Mesenchymal stem cell (in vitro differentiated cells and primary cell): ENCODE measurements at regions not wholly inside any gene's neighbourhood (a gene's known extent, or its start where the extent isn't known, plus 50 kb on each side); places are given as distances from the start of the nearest gene placed in this dataset.

Experiments
- DNase-seq: peaks from one replicate; pipeline ENCODE4 v3.0.0-alpha.2; 2013
- H2AFZ ChIP-seq: one replicate; pipeline ENCODE4 v1.6.1; 2013; ENCODE audit warnings: low read depth, mild to moderate bottlenecking, control low read depth, inconsistent platforms, low read length, moderate library complexity
- H2AK5ac ChIP-seq: 2 replicates; pipeline ENCODE4 v1.6.1; 2013; ENCODE audit warnings: low read length, moderate library complexity, mild to moderate bottlenecking, inconsistent platforms; ENCODE audit not compliant: severe bottlenecking
- H2BK120ac ChIP-seq: one replicate; pipeline ENCODE4 v1.6.1; 2013; ENCODE audit warnings: low read depth, mild to moderate bottlenecking, inconsistent platforms, low read length, moderate library complexity
- H2BK12ac ChIP-seq, 2 experiments: one replicate each; pipeline ENCODE4 v1.6.1; 2013; ENCODE audit warnings: inconsistent platforms in 2 of 2, low read length in 2 of 2, mild to moderate bottlenecking in 2 of 2, moderate library complexity in 2 of 2, control low read depth in 1 of 2
- H2BK15ac ChIP-seq: one replicate; pipeline ENCODE4 v1.6.1; 2013; ENCODE audit warnings: mild to moderate bottlenecking, low read depth, inconsistent platforms; ENCODE audit not compliant: poor library complexity, severe bottlenecking
- H2BK5ac ChIP-seq: 2 replicates; pipeline ENCODE4 v1.6.1; 2013; ENCODE audit warnings: low read depth, mild to moderate bottlenecking, low read length, control low read depth, inconsistent platforms; ENCODE audit not compliant: poor library complexity, severe bottlenecking
- H3K14ac ChIP-seq, 2 experiments: one replicate each; pipeline ENCODE4 v1.6.1; 2013; ENCODE audit warnings: inconsistent platforms in 2 of 2, low read length in 2 of 2, control low read depth in 1 of 2, mild to moderate bottlenecking in 1 of 2, moderate library complexity in 1 of 2
- H3K18ac ChIP-seq, 2 experiments: one replicate each; pipeline ENCODE4 v1.6.1; 2013; ENCODE audit warnings: inconsistent platforms in 2 of 2, low read length in 2 of 2, control low read depth in 1 of 2, low read depth in 1 of 2, mild to moderate bottlenecking in 1 of 2
- H3K23ac ChIP-seq, 2 experiments: one replicate each; pipeline ENCODE4 v1.6.1; 2013; ENCODE audit warnings: inconsistent platforms in 2 of 2, low read length in 2 of 2, mild to moderate bottlenecking in 2 of 2, moderate library complexity in 2 of 2, control low read depth in 1 of 2
- H3K27ac ChIP-seq: 2 replicates; pipeline ENCODE4 v1.5.1; 2013; ENCODE audit warnings: mild to moderate bottlenecking, moderate library complexity, low read length, control low read depth, inconsistent platforms; ENCODE audit not compliant: poor library complexity, severe bottlenecking
- H3K27me3 ChIP-seq, 2 experiments: 2 replicates each; pipeline versions ENCODE4 v1.6.1 to v1.7.0; 2013; ENCODE audit warnings: low read length in 2 of 2, mild to moderate bottlenecking in 2 of 2, moderate library complexity in 2 of 2, control low read depth in 1 of 2, inconsistent platforms in 1 of 2; ENCODE audit not compliant: control insufficient read depth in 1 of 2, insufficient read depth in 1 of 2
- H3K36me3 ChIP-seq, 2 experiments: 2 replicates each; pipeline versions ENCODE4 v1.6.1 to v1.7.0; 2013; ENCODE audit warnings: low read length in 2 of 2, control low read depth in 1 of 2, inconsistent platforms in 1 of 2, low read depth in 1 of 2, mild to moderate bottlenecking in 1 of 2; ENCODE audit not compliant: insufficient read depth in 2 of 2, control insufficient read depth in 1 of 2
- H3K4ac ChIP-seq, 2 experiments: one replicate each; pipeline ENCODE4 v1.6.1; 2013; ENCODE audit warnings: inconsistent platforms in 2 of 2, low read length in 2 of 2, mild to moderate bottlenecking in 2 of 2, moderate library complexity in 2 of 2, control low read depth in 1 of 2, low read depth in 1 of 2
- H3K4me1 ChIP-seq: 2 replicates; pipeline ENCODE4 v1.6.1; 2013; ENCODE audit warnings: low read depth, low read length, control low read depth; ENCODE audit not compliant: control insufficient read depth, insufficient read depth
- H3K4me2 ChIP-seq: 2 replicates; pipeline ENCODE4 v1.6.1; 2013; ENCODE audit warnings: low read length, mild to moderate bottlenecking, inconsistent platforms; ENCODE audit not compliant: poor library complexity, severe bottlenecking
- H3K4me3 ChIP-seq, 2 experiments: 2 replicates each; pipeline versions ENCODE4 v1.5.1 to v1.7.0; 2013; ENCODE audit warnings: low read length in 2 of 2, mild to moderate bottlenecking in 2 of 2, control low read depth in 1 of 2, low read depth in 1 of 2; ENCODE audit not compliant: insufficient read depth in 1 of 2
- H3K79me1 ChIP-seq: replicated peaks from 2 replicates; pipeline ENCODE4 v1.6.1; 2013; ENCODE audit warnings: mild to moderate bottlenecking, control low read depth, low read length, inconsistent platforms; ENCODE audit not compliant: poor library complexity, severe bottlenecking
- H3K9ac ChIP-seq: 2 replicates; pipeline ENCODE4 v1.7.0; 2013; ENCODE audit warnings: mild to moderate bottlenecking, low read length, moderate library complexity
- H3K9me3 ChIP-seq: 2 replicates; pipeline ENCODE4 v1.7.0; 2013; ENCODE audit warnings: mild to moderate bottlenecking, low read length; ENCODE audit not compliant: control insufficient read depth
- H4K8ac ChIP-seq: one replicate; pipeline ENCODE4 v1.6.1; 2013; ENCODE audit warnings: inconsistent platforms, mild to moderate bottlenecking, low read length, moderate library complexity
- H4K91ac ChIP-seq: one replicate; pipeline ENCODE4 v1.6.1; 2013; ENCODE audit warnings: mild to moderate bottlenecking, low read length, inconsistent platforms
- WGBS: methylation state at CpG from one replicate; pipeline ENCODE4 v1.1.7; 2013; ENCODE audit warnings: mixed read lengths; 5-methylcytosine and 5-hydroxymethylcytosine counted together

DNA sequence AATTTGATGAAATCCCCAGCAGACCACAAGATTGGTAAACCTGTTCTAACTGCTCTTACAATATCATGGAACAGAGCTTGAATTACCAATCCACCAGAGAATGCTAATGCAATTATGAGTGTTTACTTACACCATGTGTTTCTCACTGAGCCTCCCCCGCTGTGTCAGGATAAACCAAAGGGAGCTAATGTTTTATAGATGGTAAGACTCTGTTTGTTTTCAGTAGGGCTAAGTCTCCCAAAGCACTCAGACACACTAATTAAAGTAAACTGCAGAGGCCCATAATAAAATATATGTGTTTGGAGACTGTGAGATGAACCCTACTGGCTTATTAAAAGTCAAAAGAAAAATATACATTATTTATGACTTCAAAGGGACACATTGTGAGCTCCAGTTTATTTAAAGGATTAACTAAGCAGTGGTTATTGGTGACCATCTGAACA, 261.7 kb upstream of the FAM241A start:
- DNase-seq: peak; percentile 13
- Histone ChIP-seq H2BK5ac (no peak overlapping the region), H3K79me1 (no peaks in the 10 kb centered on the region), H3K4me3 (no peak overlapping the region), H3K36me3 (no peaks in the 10 kb centered on the region), H2AK5ac (no peak overlapping the region), H3K27ac (no peak overlapping the region), H3K27me3 (no peaks in the 10 kb centered on the region), H2BK120ac (no peak overlapping the region), H3K4me2 (no peak overlapping the region), H3K18ac (no peak overlapping the region), H3K4ac (no peak overlapping the region), H3K14ac (no peak overlapping the region), H3K4me1 (no peaks in the 10 kb centered on the region), H4K91ac (no peak overlapping the region), H4K8ac (no peak overlapping the region), H3K9me3 (no peaks in the 10 kb centered on the region), H2BK12ac (no peak overlapping the region), H2AFZ (no peak overlapping the region), H2BK15ac (no peak overlapping the region), H3K23ac (no peak overlapping the region), H3K9ac (no peak overlapping the region)
- no CpG with 5 or more reads among the region's 1 CpG for WGBS

GRCh38 chr4:111890412-111890811, 254.8 kb upstream of the FAM241A start:
- Histone ChIP-seq H2BK12ac (no peak overlapping the region), H2AFZ (no peak overlapping the region), H3K9ac (no peak overlapping the region), H3K79me1 (no peaks in the 10 kb centered on the region), H2BK120ac (no peak overlapping the region), H2BK15ac (no peak overlapping the region), H3K4me3 (no peak overlapping the region), H3K4me1 (no peaks in the 10 kb centered on the region), H4K91ac (no peak overlapping the region), H2AK5ac (no peak overlapping the region), H2BK5ac (no peak overlapping the region), H3K4ac (no peak overlapping the region), H3K4me2 (no peak overlapping the region), H3K36me3 (no peaks in the 10 kb centered on the region), H3K18ac (no peak overlapping the region), H3K27ac (no peak overlapping the region), H3K27me3 (no peaks in the 10 kb centered on the region), H4K8ac (no peak overlapping the region), H3K23ac (no peak overlapping the region), H3K14ac (no peak overlapping the region), H3K9me3 (peaks cover 4% of the 10 kb centered on the region)
- no peak for DNase-seq
- 92% methylated on average over 3 of the region's 4 CpGs for WGBS

DNA sequence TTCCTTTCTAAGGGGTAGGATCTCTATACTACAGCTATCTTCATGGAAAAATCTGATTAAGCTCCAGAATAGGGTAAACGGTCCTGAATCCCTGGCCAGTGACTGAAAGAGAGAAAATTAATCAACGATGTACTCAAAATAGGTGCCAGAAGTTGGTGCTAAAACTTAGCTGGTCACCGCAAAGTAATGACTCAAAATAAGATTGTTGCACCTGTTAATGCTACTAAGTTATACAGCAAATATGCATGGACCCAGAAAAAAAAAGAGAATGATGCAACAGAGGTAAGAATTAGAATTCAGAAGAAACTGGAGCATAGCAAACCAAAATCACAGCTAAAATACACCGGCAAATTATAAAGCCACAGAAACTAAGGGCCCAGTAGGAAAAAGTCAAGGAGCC, 239.7 kb upstream of the FAM241A start:
- Histone ChIP-seq H3K9me3 (no peaks in the 10 kb centered on the region), H3K4me2 (no peak overlapping the region), H2BK12ac (no peak overlapping the region), H2BK5ac (no peak overlapping the region), H3K18ac (no peak overlapping the region), H3K79me1 (no peaks in the 10 kb centered on the region), H3K4me1 (no peaks in the 10 kb centered on the region), H2AFZ (no peak overlapping the region), H3K14ac (no peak overlapping the region), H3K4me3 (no peak overlapping the region), H3K27me3 (no peaks in the 10 kb centered on the region), H2AK5ac (no peak overlapping the region), H2BK15ac (no peak overlapping the region), H3K9ac (no peak overlapping the region), H4K91ac (no peak overlapping the region), H3K4ac (no peak overlapping the region), H4K8ac (no peak overlapping the region), H3K27ac (no peak overlapping the region), H3K36me3 (no peaks in the 10 kb centered on the region), H2BK120ac (no peak overlapping the region), H3K23ac (no peak overlapping the region)
- 92% methylated on average over 3 of the region's 4 CpGs for WGBS
- DNase-seq: no peak

GRCh38 chr4:111919639-111920038, 225.6 kb upstream of the FAM241A start:
- H2BK15ac ChIP-seq: no peak overlapping the region
- no peak for DNase-seq
- no peak overlapping the region for H3K18ac ChIP-seq
- no peaks in the 10 kb centered on the region for H3K4me1 ChIP-seq
- H3K4ac ChIP-seq: no peak overlapping the region
- peaks cover 0 to 3% of the 10 kb centered on the region in 2 experiments for H3K27me3 ChIP-seq
- H3K79me1 ChIP-seq: no peaks in the 10 kb centered on the region
- no peak overlapping the region for H3K14ac ChIP-seq
- H3K23ac ChIP-seq: no peak overlapping the region
- no peak overlapping the region for H2AFZ ChIP-seq
- H2AK5ac ChIP-seq: no peak overlapping the region
- H3K27ac ChIP-seq: no peak overlapping the region
- H2BK120ac ChIP-seq: no peak overlapping the region
- H2BK12ac ChIP-seq: no peak overlapping the region
- no peak overlapping the region for H2BK5ac ChIP-seq
- no peak overlapping the region for H3K9ac ChIP-seq
- H3K9me3 ChIP-seq: no peaks in the 10 kb centered on the region
- no peak overlapping the region for H3K4me3 ChIP-seq
- no peak overlapping the region for H4K8ac ChIP-seq
- H3K4me2 ChIP-seq: no peak overlapping the region
- H4K91ac ChIP-seq: no peak overlapping the region
- 100% methylated on average over 1 of the region's 1 CpG for WGBS
- no peaks in the 10 kb centered on the region for H3K36me3 ChIP-seq
